DOHH2 (cell line): ENCODE measurements at regions not wholly inside any gene's neighbourhood (a gene's known extent, or its start where the extent isn't known, plus 50 kb on each side); places are given as distances from the start of the nearest gene placed in this dataset.

Experiments
- H3F3A ChIP-seq: fragments of 200-600 bp; sonication (generic), shearing (Covaris generic); 2 replicates; pipeline ENCODE4 v1.6.0; 2016; ENCODE audit warnings: antibody characterized with exemption, mild to moderate bottlenecking; ENCODE audit not compliant: control insufficient read depth, insufficient read depth
- H3K27ac ChIP-seq: fragments of 200-600 bp; sonication (generic); 2 replicates; pipeline ENCODE4 v1.5.1; 2014; ENCODE audit warnings: low read depth, mild to moderate bottlenecking, low read length, moderate library complexity
- H3K27me3 ChIP-seq: fragments of 200-600 bp; sonication (generic); 2 replicates; pipeline ENCODE4 v1.6.1; 2014; ENCODE audit warnings: mild to moderate bottlenecking, low read length, mixed read lengths; ENCODE audit not compliant: control insufficient read depth
- H3K36me3 ChIP-seq: fragments of 200-600 bp; sonication (generic); 2 replicates; pipeline ENCODE4 v1.6.1; 2014; ENCODE audit warnings: mild to moderate bottlenecking, low read length, moderate library complexity, mixed read lengths; ENCODE audit not compliant: control insufficient read depth
- H3K4me1 ChIP-seq: fragments of 200-600 bp; sonication (generic); 2 replicates; pipeline ENCODE4 v1.6.1; 2014; ENCODE audit warnings: mild to moderate bottlenecking, low read length, mixed read lengths; ENCODE audit not compliant: control insufficient read depth
- H3K4me2 ChIP-seq: fragments of 200-600 bp; sonication (generic); 2 replicates; pipeline ENCODE4 v1.6.0; 2014; ENCODE audit warnings: mild to moderate bottlenecking, low read length, moderate library complexity
- H3K4me3 ChIP-seq: fragments of 200-600 bp; sonication (generic); 2 replicates; pipeline ENCODE4 v1.5.1; 2014; ENCODE audit warnings: mild to moderate bottlenecking, low read length, mixed read lengths
- H3K79me2 ChIP-seq: fragments of 200-600 bp; sonication (generic); 2 replicates; pipeline ENCODE4 v1.6.1; 2014; ENCODE audit warnings: mild to moderate bottlenecking, low read length, mixed read lengths; ENCODE audit not compliant: control insufficient read depth
- H3K9me2 ChIP-seq: fragments of 200-600 bp; sonication (generic); replicated peaks from 2 replicates; pipeline ENCODE4 v1.6.1; 2014; ENCODE audit warnings: mild to moderate bottlenecking, low read length, mixed read lengths; ENCODE audit not compliant: control insufficient read depth
- H3K9me3 ChIP-seq: fragments of 200-600 bp; sonication (generic); 2 replicates; pipeline ENCODE4 v1.6.1; 2014; ENCODE audit warnings: antibody characterized with exemption, low read length, mixed read lengths; ENCODE audit not compliant: control insufficient read depth, insufficient read depth
- H4K20me1 ChIP-seq: fragments of 200-600 bp; sonication (generic); 2 replicates; pipeline ENCODE4 v1.6.0; 2014; ENCODE audit warnings: low read depth, mild to moderate bottlenecking, antibody characterized with exemption, low read length, moderate library complexity; ENCODE audit not compliant: control insufficient read depth, insufficient read depth
- CTCF ChIP-seq: fragments of 200-600 bp; sonication (generic); IDR thresholded peaks from one replicate; pipeline ENCODE4 v1.5.1; 2014; ENCODE audit warnings: antibody characterized with exemption, mild to moderate bottlenecking, low read depth, low read length; ENCODE audit not compliant: poor library complexity, severe bottlenecking
- EZH2phosphoT487 ChIP-seq: fragments of 200-600 bp; sonication (generic); IDR thresholded peaks from 2 replicates; pipeline ENCODE4 v1.6.1; 2017; ENCODE audit warnings: borderline replicate concordance, mild to moderate bottlenecking, antibody characterized with exemption, low read length, moderate library complexity, mixed read lengths

GRCh38 chr2:136505462-136505861, 259.9 kb upstream of the THSD7B start:
- H3K79me2 ChIP-seq = no peaks in the 10 kb centered on the region
- no peaks in the 10 kb centered on the region for H3F3A ChIP-seq
- TF ChIP-seq CTCF (no peak), EZH2phosphoT487 (no peak)
- no peaks in the 10 kb centered on the region for H3K27me3 ChIP-seq
- H3K36me3 ChIP-seq = no peaks in the 10 kb centered on the region
- no peaks in the 10 kb centered on the region for H3K9me3 ChIP-seq
- H3K4me1 ChIP-seq = no peaks in the 10 kb centered on the region
- H3K9me2 ChIP-seq = no peaks in the 10 kb centered on the region
- no peak overlapping the region for H3K4me2 ChIP-seq
- H3K4me3 ChIP-seq = no peak overlapping the region
- H4K20me1 ChIP-seq = no peaks in the 10 kb centered on the region
- no peak overlapping the region for H3K27ac ChIP-seq

- Histone ChIP-seq H4K20me1 (no peaks in the 10 kb centered on the region), H3K9me3 (no peaks in the 10 kb centered on the region), H3K9me2 (no peaks in the 10 kb centered on the region), H3K27ac (no peak overlapping the region), H3K4me3 (no peak overlapping the region), H3K4me2 (no peak overlapping the region), H3K36me3 (no peaks in the 10 kb centered on the region), H3K27me3 (no peaks in the 10 kb centered on the region), H3F3A (no peaks in the 10 kb centered on the region), H3K79me2 (no peaks in the 10 kb centered on the region), H3K4me1 (no peaks in the 10 kb centered on the region)
- TF ChIP-seq CTCF (no peak), EZH2phosphoT487 (no peak)
Observed at GRCh38 chr2:136502660-136503059, 262.7 kb upstream of the THSD7B start.

GRCh38 chr2:136497709-136498108, 267.6 kb upstream of the THSD7B start:
- Histone ChIP-seq H3K4me1 (peaks cover 3% of the 10 kb centered on the region; the same call in 1 of the 2 replicates), H3K27me3 (no peaks in the 10 kb centered on the region), H3K27ac (no peak overlapping the region), H3K79me2 (no peaks in the 10 kb centered on the region), H3K4me2 (no peak overlapping the region), H4K20me1 (no peaks in the 10 kb centered on the region), H3K9me2 (no peaks in the 10 kb centered on the region), H3K9me3 (no peaks in the 10 kb centered on the region), H3F3A (no peaks in the 10 kb centered on the region), H3K4me3 (no peak overlapping the region), H3K36me3 (no peaks in the 10 kb centered on the region)
- TF ChIP-seq CTCF = no peak
- no peak for TF ChIP-seq EZH2phosphoT487

GRCh38 chr2:136496966-136497365, 268.4 kb upstream of the THSD7B start:
- no peaks in the 10 kb centered on the region for H3F3A ChIP-seq
- H3K4me3 ChIP-seq = no peak overlapping the region
- no peaks in the 10 kb centered on the region for H3K9me3 ChIP-seq
- no peaks in the 10 kb centered on the region for H4K20me1 ChIP-seq
- no peaks in the 10 kb centered on the region for H3K36me3 ChIP-seq
- no peak overlapping the region for H3K27ac ChIP-seq
- no peak overlapping the region for H3K4me2 ChIP-seq
- no peaks in the 10 kb centered on the region for H3K9me2 ChIP-seq
- TF ChIP-seq CTCF (no peak), EZH2phosphoT487 (no peak)
- no peaks in the 10 kb centered on the region for H3K79me2 ChIP-seq
- peaks cover 3% of the 10 kb centered on the region; the same call in 1 of the 2 replicates for H3K4me1 ChIP-seq
- H3K27me3 ChIP-seq = no peaks in the 10 kb centered on the region
